Keratinocyte (primary cell): ENCODE measurements at regions not wholly inside any gene's neighbourhood (a gene's known extent, or its start where the extent isn't known, plus 50 kb on each side); places are given as distances from the start of the nearest gene placed in this dataset.

Experiments used
- DNase-seq: peaks from one replicate; pipeline ENCODE4 v3.0.0-alpha.2; 2011; ENCODE audit warnings: low read depth, missing footprints, low spot score
- FAIRE-seq: peaks from 2 replicates; lab custom pipeline; 2011; peaks lifted over from hg19 to GRCh38; lab: Jason Lieb, UNC
- H2AFZ ChIP-seq: 2 replicates; pipeline ENCODE4 v1.6.0; 2012; ENCODE audit warnings: low read length, control low read depth, inconsistent platforms; ENCODE audit not compliant: control insufficient read depth
- H3K27ac ChIP-seq: 2 replicates; pipeline ENCODE4 v1.5.1; 2011; ENCODE audit warnings: low read length; ENCODE audit not compliant: control insufficient read depth, insufficient read depth
- H3K27me3 ChIP-seq: 3 replicates; pipeline ENCODE4 v1.6.0; 2011; ENCODE audit warnings: low read length; ENCODE audit not compliant: control insufficient read depth, insufficient read depth; ENCODE audit errors: extremely low read depth
- H3K36me3 ChIP-seq, 2 experiments: 2 replicates in 1 of 2; 3 replicates in 1 of 2; pipeline ENCODE4 v1.5.1; 2011; ENCODE audit warnings: low read length in 2 of 2, mild to moderate bottlenecking in 1 of 2; ENCODE audit not compliant: control insufficient read depth in 2 of 2, insufficient read depth in 2 of 2; ENCODE audit errors: extremely low read depth in 1 of 2
- H3K4me1 ChIP-seq: 3 replicates; pipeline ENCODE4 v1.5.1; 2011; ENCODE audit warnings: low read length; ENCODE audit not compliant: control insufficient read depth, insufficient read depth; ENCODE audit errors: extremely low read depth
- H3K4me2 ChIP-seq: 3 replicates; pipeline ENCODE4 v1.6.0; 2011; ENCODE audit warnings: low read depth, low read length; ENCODE audit not compliant: control insufficient read depth, insufficient read depth; ENCODE audit errors: extremely low read depth
- H3K4me3 ChIP-seq, 3 experiments: fragments of 200-600 bp in 1 of 3; sonication (generic) in 1 of 3; 2 replicates in 2 of 3; 3 replicates in 1 of 3; pipeline ENCODE4 v1.5.1; 2011 to 2016; ENCODE audit warnings: low read length in 3 of 3, mild to moderate bottlenecking in 3 of 3, control low read depth in 2 of 3, inconsistent platforms in 1 of 3, low read depth in 1 of 3, mixed read lengths in 1 of 3, mixed run types in 1 of 3, moderate library complexity in 1 of 3; ENCODE audit not compliant: control insufficient read depth in 2 of 3, insufficient read depth in 2 of 3; ENCODE audit errors: extremely low read depth in 1 of 3
- H3K79me2 ChIP-seq: 2 replicates; pipeline ENCODE4 v1.6.0; 2012; ENCODE audit warnings: low read length; ENCODE audit not compliant: control insufficient read depth, insufficient read depth
- H3K9ac ChIP-seq: 3 replicates; pipeline ENCODE4 v1.6.0; 2011; ENCODE audit warnings: low read length; ENCODE audit not compliant: control insufficient read depth, insufficient read depth; ENCODE audit errors: extremely low read depth
- H3K9me1 ChIP-seq: 3 replicates; pipeline ENCODE4 v1.6.0; 2011; ENCODE audit warnings: low read length; ENCODE audit not compliant: control insufficient read depth, insufficient read depth; ENCODE audit errors: extremely low read depth
- H3K9me3 ChIP-seq: 2 replicates; pipeline ENCODE4 v1.5.1; 2012; ENCODE audit warnings: low read depth, low read length; ENCODE audit not compliant: control insufficient read depth
- H4K20me1 ChIP-seq: 3 replicates; pipeline ENCODE4 v1.6.0; 2011; ENCODE audit warnings: low read length; ENCODE audit not compliant: control insufficient read depth, insufficient read depth; ENCODE audit errors: extremely low read depth
- CTCF ChIP-seq, 3 experiments: IDR thresholded peaks in 1 of 3; conservative IDR thresholded peaks in 1 of 3; optimal IDR thresholded peaks in 1 of 3; 2 replicates in 2 of 3; 3 replicates in 1 of 3; pipeline versions ENCODE3 to v1.5.1; 2011; ENCODE audit warnings: low read length in 3 of 3, mild to moderate bottlenecking in 3 of 3, moderate library complexity in 2 of 3, control low read depth in 1 of 3, inconsistent platforms in 1 of 3; ENCODE audit not compliant: insufficient read depth in 2 of 3; ENCODE audit errors: extremely low read depth in 1 of 3
- EZH2 ChIP-seq: IDR thresholded peaks from one replicate; pipeline ENCODE4 v1.6.1; 2012; ENCODE audit warnings: inconsistent platforms, mild to moderate bottlenecking, low read length, moderate library complexity
- dilution Hi-C: fragments of 300-500 bp; cut with MboI; formaldehyde crosslinking; loops from one replicate; pipeline ENCODE4 v1.7.0; 2020; ENCODE audit warnings: low sequenced_read_pairs; ENCODE audit not compliant: extremely low pct_ligation_motif_present

DNA sequence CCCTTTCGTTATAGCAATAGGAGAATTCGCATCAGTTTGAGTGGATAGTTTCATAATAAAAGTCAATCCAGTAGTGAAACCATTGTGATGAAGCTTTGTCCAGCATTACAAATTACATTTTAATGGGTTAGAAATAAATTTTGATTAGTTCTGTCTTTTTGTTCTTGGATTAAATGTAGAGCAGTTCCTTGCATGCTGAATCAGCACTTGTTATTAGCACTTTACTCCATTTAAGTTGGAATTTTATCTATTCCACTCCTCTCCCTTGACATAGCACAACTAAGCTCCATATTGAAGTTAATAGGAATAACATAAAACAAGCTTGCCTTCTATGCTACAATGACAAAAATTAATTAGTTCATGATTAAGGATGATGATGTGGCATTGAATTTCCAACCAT, 624.1 kb downstream of the CCDC85A start:
- Histone ChIP-seq H3K27me3 (no peaks in the 10 kb centered on the region), H3K4me3 (no peak overlapping the region), H4K20me1 (no peaks in the 10 kb centered on the region), H3K9ac (no peak overlapping the region), H3K27ac (no peak overlapping the region), H3K79me2 (no peaks in the 10 kb centered on the region), H3K4me2 (no peak overlapping the region), H3K9me1 (no peaks in the 10 kb centered on the region), H3K4me1 (peaks cover 13% of the 10 kb centered on the region), H3K36me3 (no peaks in the 10 kb centered on the region), H3K9me3 (no peaks in the 10 kb centered on the region), H2AFZ (no peak overlapping the region)
- TF ChIP-seq EZH2 (no peak), CTCF (optimal IDR thresholded peaks at IDR 0.05 in 1 of 3, IDR thresholded peaks at IDR 0.05 in 1 of 3, conservative IDR thresholded peaks at IDR 0.05 in 1 of 3; ENCODE audit: extremely low read depth in 1 of 3, insufficient read depth in 2 of 3, low read length in 3 of 3) (no peak)
- no peak for FAIRE-seq
- dilution Hi-C loops = no loop called here
- DNase-seq = no peak

DNA sequence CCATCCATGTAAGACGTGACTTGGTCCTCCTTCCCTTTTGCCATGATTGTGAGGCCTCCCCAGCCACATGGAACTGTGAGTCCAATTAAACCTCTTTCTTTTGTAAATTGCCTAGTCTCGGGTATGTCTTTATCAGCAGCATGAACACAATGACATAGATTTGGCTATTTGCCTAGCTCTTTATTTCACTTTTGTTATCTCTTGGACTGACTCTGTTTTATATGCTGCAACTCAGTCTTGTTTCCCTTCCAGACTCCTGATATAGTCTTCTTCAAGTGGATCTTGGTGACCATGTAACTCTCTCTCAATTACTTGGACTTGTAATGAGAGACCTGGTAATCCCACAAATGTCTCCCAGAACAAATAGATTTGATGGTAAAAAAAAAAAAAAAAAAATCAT, 627.6 kb downstream of the CCDC85A start:
- FAIRE-seq (no peak), DNase-seq (no peak)
- dilution Hi-C loops = no loop called here
- Histone ChIP-seq H3K9me3 (no peaks in the 10 kb centered on the region), H3K9me1 (no peaks in the 10 kb centered on the region), H2AFZ (no peak overlapping the region), H3K79me2 (no peaks in the 10 kb centered on the region), H3K9ac (no peak overlapping the region), H3K27ac (no peak overlapping the region), H3K4me3 (no peak overlapping the region), H3K27me3 (no peaks in the 10 kb centered on the region), H3K4me1 (peaks cover 13% of the 10 kb centered on the region), H3K4me2 (no peak overlapping the region), H4K20me1 (no peaks in the 10 kb centered on the region), H3K36me3 (no peaks in the 10 kb centered on the region)
- TF ChIP-seq EZH2 (no peak), CTCF (optimal IDR thresholded peaks at IDR 0.05 in 1 of 3, IDR thresholded peaks at IDR 0.05 in 1 of 3, conservative IDR thresholded peaks at IDR 0.05 in 1 of 3; ENCODE audit: extremely low read depth in 1 of 3, insufficient read depth in 2 of 3, low read length in 3 of 3) (no peak)
